ENCODE measurements at regions not wholly inside any gene's neighbourhood (a gene's known extent, or its start where the extent isn't known, plus 50 kb on each side); places are given as distances from the start of the nearest gene placed in this dataset.

DNA sequence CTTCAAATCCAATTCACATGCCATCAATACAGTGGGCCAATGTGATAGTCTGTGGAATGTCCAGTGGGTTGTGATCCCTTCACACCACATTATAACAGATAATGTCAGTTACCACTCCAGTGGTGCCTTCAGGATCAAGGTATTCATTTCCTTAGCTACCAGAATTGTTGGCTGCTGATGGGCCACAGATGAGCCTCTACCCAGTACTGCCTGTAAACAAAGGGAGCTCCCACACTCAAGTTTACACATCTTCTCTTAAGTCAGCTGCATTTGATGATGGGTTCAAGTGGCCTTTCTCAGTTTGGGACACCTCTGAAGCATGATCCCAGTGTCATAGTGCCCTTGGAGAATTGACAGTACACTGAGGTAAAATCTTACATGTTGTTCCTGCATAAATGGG, 477.0 kb upstream of the CD180 start:
- no peaks in the 10 kb centered on the region for H4K20me1 ChIP-seq (replicated peaks; ENCODE audit: control insufficient read depth, extremely low read depth, insufficient read depth, low read length)
- POLR2A ChIA-PET: no interaction called here
- FAIRE-seq (no peak), DNase-seq (ENCODE audit: low read depth, low spot score) (no peak)
- H2AFZ ChIP-seq (ENCODE audit: low read depth, low read length): no peak overlapping the region
- H3K9me3 ChIP-seq (replicated peaks; ENCODE audit: control insufficient read depth, insufficient read depth, low read length): no peaks in the 10 kb centered on the region
- no peaks in the 10 kb centered on the region for H3K79me2 ChIP-seq (ENCODE audit: control insufficient read depth, insufficient read depth, low read length)
- H3K9me1 ChIP-seq (replicated peaks; ENCODE audit: control insufficient read depth, extremely low read depth, insufficient read depth, low read length): no peaks in the 10 kb centered on the region
- H3K4me1 ChIP-seq (ENCODE audit: control insufficient read depth, extremely low read depth, insufficient read depth, low read length): no peaks in the 10 kb centered on the region
- H3K36me3 ChIP-seq (ENCODE audit: control insufficient read depth in 2 of 2, extremely low read depth in 1 of 2, insufficient read depth in 2 of 2, low read length in 2 of 2): no peaks in the 10 kb centered on the region
- no peak overlapping the region for H3K4me2 ChIP-seq (ENCODE audit: insufficient read depth, low read length)
- dilution Hi-C loops (cut with MboI; ENCODE audit: extremely low pct_ligation_motif_present, low sequenced_read_pairs) (no loop called here), intact Hi-C loops (cut with micrococcal nuclease) (no loop called here)
- no peaks in the 10 kb centered on the region for H3K27me3 ChIP-seq (ENCODE audit: control insufficient read depth in 2 of 2, insufficient read depth in 2 of 2, low read length in 2 of 2)
- H3K9ac ChIP-seq (replicated peaks; ENCODE audit: extremely low read depth, insufficient read depth, low read length): no peak overlapping the region
- TF ChIP-seq GATA2 (IDR thresholded peaks at IDR 0.05; ENCODE audit: insufficient read depth, insufficient read length, low read depth, low read length): no peak
- TF ChIP-seq MYC (IDR thresholded peaks at IDR 0.05; ENCODE audit: low read depth, low read length): no peak
- no peak for TF ChIP-seq MAX (IDR thresholded peaks at IDR 0.05; ENCODE audit: insufficient read depth, insufficient read length)
- TF ChIP-seq FOS (IDR thresholded peaks at IDR 0.05; ENCODE audit: borderline replicate concordance, insufficient read depth, low read length): no peak
- TF ChIP-seq, protein P1, sequence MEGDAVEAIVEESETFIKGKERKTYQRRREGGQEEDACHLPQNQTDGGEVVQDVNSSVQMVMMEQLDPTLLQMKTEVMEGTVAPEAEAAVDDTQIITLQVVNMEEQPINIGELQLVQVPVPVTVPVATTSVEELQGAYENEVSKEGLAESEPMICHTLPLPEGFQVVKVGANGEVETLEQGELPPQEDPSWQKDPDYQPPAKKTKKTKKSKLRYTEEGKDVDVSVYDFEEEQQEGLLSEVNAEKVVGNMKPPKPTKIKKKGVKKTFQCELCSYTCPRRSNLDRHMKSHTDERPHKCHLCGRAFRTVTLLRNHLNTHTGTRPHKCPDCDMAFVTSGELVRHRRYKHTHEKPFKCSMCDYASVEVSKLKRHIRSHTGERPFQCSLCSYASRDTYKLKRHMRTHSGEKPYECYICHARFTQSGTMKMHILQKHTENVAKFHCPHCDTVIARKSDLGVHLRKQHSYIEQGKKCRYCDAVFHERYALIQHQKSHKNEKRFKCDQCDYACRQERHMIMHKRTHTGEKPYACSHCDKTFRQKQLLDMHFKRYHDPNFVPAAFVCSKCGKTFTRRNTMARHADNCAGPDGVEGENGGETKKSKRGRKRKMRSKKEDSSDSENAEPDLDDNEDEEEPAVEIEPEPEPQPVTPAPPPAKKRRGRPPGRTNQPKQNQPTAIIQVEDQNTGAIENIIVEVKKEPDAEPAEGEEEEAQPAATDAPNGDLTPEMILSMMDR (IDR thresholded peaks at IDR 0.05; ENCODE audit: extremely low read depth in 1 of 2, insufficient read depth in 1 of 2, low read depth in 1 of 2, low read length in 2 of 2): no peak
- TF ChIP-seq POLR2A (IDR thresholded peaks at IDR 0.05; ENCODE audit: low read depth, low read length): no peak
- TF ChIP-seq EZH2 (IDR thresholded peaks at IDR 0.05; ENCODE audit: borderline replicate concordance, low read depth, low read length, severe bottlenecking): no peak
- H3K4me3 ChIP-seq (replicated peaks in 1 of 3; ENCODE audit: insufficient read depth in 1 of 3, low read depth in 1 of 3, low read length in 3 of 3): no peak overlapping the region
- BruUV-seq (replicated peaks): no TSS peak
- CTCF ChIA-PET: no interaction called here
- H3K27ac ChIP-seq (ENCODE audit: insufficient read depth, low read depth, low read length): no peak overlapping the region

All from endothelial cell of umbilical vein (primary cell).